HCT116 (cell line): ENCODE measurements at regions not wholly inside any gene's neighbourhood (a gene's known extent, or its start where the extent isn't known, plus 50 kb on each side); places are given as distances from the start of the nearest gene placed in this dataset.

Experiments used
- ATAC-seq: fragments of 200-7000 bp; cut with Tn5 transposase; 2 replicates; pipeline ENCODE4 v1.9.1; 2020; ENCODE audit warnings: mild to moderate bottlenecking, moderate library complexity
- BruUV-seq: library from RNA; stranded (reverse); fragments of 400-500 nt; replicated peaks from 2 replicates; lab custom pipeline; 2021; lab: Mats Ljungman, UMichigan
- CTCF ChIA-PET: fragments of 300-600 bp; sonication (Branson Sonifier 250); formaldehyde crosslinking; loops from one replicate; lab custom pipeline; 2021; ENCODE audit warnings: antibody characterized with exemption; lab: Charles Lee
- POLR2A ChIA-PET: fragments of 300-600, 350-600 bp; sonication (Branson Sonifier 250); formaldehyde crosslinking; loops from one replicate; lab custom pipeline; 2021; ENCODE audit warnings: antibody characterized with exemption; lab: Charles Lee
- RAD21 ChIA-PET, 2 experiments: fragments of 300-600 bp; sonication (Branson Sonifier 250); formaldehyde crosslinking; loops; one replicate each; lab custom pipeline; 2023; ENCODE audit warnings: low total read pairs in 2 of 2; ENCODE audit not compliant: uncharacterized antibody in 2 of 2, unreplicated experiment in 2 of 2, low non-redundant PET in 1 of 2; lab: Charles Lee
- DNase-seq: peaks from one replicate; pipeline ENCODE4 v3.0.0-alpha.2; 2010; ENCODE audit warnings: low read depth, low spot score
- H2AFZ ChIP-seq: fragments of 200-600 bp; shearing (Covaris generic), sonication (generic); 2 replicates; pipeline ENCODE4 v1.6.1; 2017; ENCODE audit warnings: low read depth, mixed run types, mixed read lengths, antibody characterized with exemption, low read length; ENCODE audit not compliant: poor library complexity, severe bottlenecking
- H3K27ac ChIP-seq: 2 replicates; pipeline ENCODE4 v1.5.1; 2012; ENCODE audit warnings: low read depth, low read length
- H3K27me3 ChIP-seq: fragments of 200-600 bp; sonication (generic); 2 replicates; pipeline ENCODE4 v1.6.1; 2016; ENCODE audit warnings: mixed run types, low read length, mixed read lengths; ENCODE audit not compliant: insufficient read depth
- H3K36me3 ChIP-seq, 2 experiments: fragments of 200-500 bp in 1 of 2; fragments of 200-600 bp in 1 of 2; sonication (Bioruptor generic) in 1 of 2; sonication (generic) in 1 of 2; 2 replicates each; pipeline versions ENCODE4 v1.5.1 to v1.6.1; 2014 to 2016; ENCODE audit warnings: low read length in 2 of 2, inconsistent platforms in 1 of 2, mixed read lengths in 1 of 2, mixed run types in 1 of 2; ENCODE audit not compliant: insufficient read depth in 2 of 2, control insufficient read depth in 1 of 2
- H3K4me1 ChIP-seq, 2 experiments: fragments of 200-600 bp in 1 of 2; sonication (generic) in 1 of 2; 2 replicates each; pipeline versions ENCODE4 v1.5.1 to v1.6.1; 2012 to 2017; ENCODE audit warnings: low read length in 2 of 2, inconsistent platforms in 1 of 2, mild to moderate bottlenecking in 1 of 2, mixed read lengths in 1 of 2, mixed run types in 1 of 2, moderate library complexity in 1 of 2; ENCODE audit not compliant: insufficient read depth in 2 of 2, control insufficient read depth in 1 of 2
- H3K4me2 ChIP-seq: fragments of 200-600 bp; sonication (generic); 2 replicates; pipeline ENCODE4 v1.6.1; 2017; ENCODE audit warnings: mixed run types, low read length, mixed read lengths
- H3K4me3 ChIP-seq, 2 experiments: fragments of 200-600 bp in 1 of 2; sonication (generic) in 1 of 2; replicated peaks in 1 of 2; 2 replicates each; pipeline ENCODE4 v1.5.1; 2011 to 2016; ENCODE audit warnings: low read length in 2 of 2, control low read depth in 1 of 2, low read depth in 1 of 2, mild to moderate bottlenecking in 1 of 2, mixed read lengths in 1 of 2, mixed run types in 1 of 2
- H3K79me2 ChIP-seq: fragments of 200-600 bp; sonication (generic); 2 replicates; pipeline ENCODE4 v1.6.1; 2017; ENCODE audit warnings: mild to moderate bottlenecking, mixed run types, low read length, moderate library complexity, mixed read lengths; ENCODE audit not compliant: insufficient read depth
- H3K9ac ChIP-seq: fragments of 200-600 bp; sonication (generic); 2 replicates; pipeline ENCODE4 v1.6.1; 2016; ENCODE audit warnings: low read length, mixed read lengths
- H3K9me2 ChIP-seq: fragments of 200-600 bp; sonication (generic), shearing (Covaris generic); 2 replicates; pipeline ENCODE4 v1.6.1; 2017; ENCODE audit warnings: mixed run types, mild to moderate bottlenecking, moderate library complexity; ENCODE audit not compliant: insufficient read depth
- H3K9me3 ChIP-seq, 2 experiments: fragments of 200-500 bp in 1 of 2; fragments of 200-600 bp in 1 of 2; sonication (Bioruptor generic) in 1 of 2; sonication (generic) in 1 of 2; 2 replicates each; pipeline ENCODE4 v1.6.1; 2014 to 2017; ENCODE audit warnings: low read length in 2 of 2, mixed read lengths in 2 of 2, inconsistent platforms in 1 of 2, low read depth in 1 of 2, mild to moderate bottlenecking in 1 of 2, mixed run types in 1 of 2, moderate library complexity in 1 of 2; ENCODE audit not compliant: control insufficient read depth in 1 of 2, insufficient read depth in 1 of 2
- H4K20me1 ChIP-seq: fragments of 200-600 bp; sonication (generic), shearing (Covaris generic); 2 replicates; pipeline ENCODE4 v1.6.1; 2017; ENCODE audit warnings: mixed run types, mild to moderate bottlenecking, moderate library complexity; ENCODE audit not compliant: insufficient read depth
- CBX3 ChIP-seq: IDR thresholded peaks from 2 replicates; pipeline ENCODE4 v1.6.1; 2012; ENCODE audit warnings: low read depth
- EGR1 ChIP-seq: IDR thresholded peaks from 2 replicates; pipeline ENCODE4 v1.6.1; 2012; ENCODE audit warnings: low read depth
- ELF1 ChIP-seq: IDR thresholded peaks from 2 replicates; pipeline ENCODE4 v1.6.1; 2012; ENCODE audit warnings: low read depth, borderline replicate concordance
- EZH2 ChIP-seq: fragments of 200-600 bp; sonication (generic); IDR thresholded peaks from 2 replicates; pipeline ENCODE4 v1.6.1; 2017; ENCODE audit warnings: antibody characterized with exemption, mixed run types
- POLR2A ChIP-seq: IDR thresholded peaks from 2 replicates; pipeline ENCODE4 v1.7.0; 2011; ENCODE audit warnings: borderline replicate concordance; ENCODE audit not compliant: insufficient read depth, insufficient read length; ENCODE audit errors: extremely low read depth
- SP1 ChIP-seq: IDR thresholded peaks from 2 replicates; pipeline ENCODE4 v1.6.1; 2012; ENCODE audit warnings: low read depth
- TCF7L2 ChIP-seq: IDR thresholded peaks from 2 replicates; pipeline ENCODE4 v1.7.0; 2011; ENCODE audit warnings: borderline replicate concordance, inconsistent platforms; ENCODE audit not compliant: insufficient read depth, insufficient read length; ENCODE audit errors: extremely low read depth
- YY1 ChIP-seq: IDR thresholded peaks from 2 replicates; pipeline ENCODE4 v1.6.1; 2011; ENCODE audit warnings: low read length, low read depth, moderate library complexity, mild to moderate bottlenecking; ENCODE audit not compliant: insufficient replicate concordance; ENCODE audit errors: extremely low read depth
- ZFX ChIP-seq: fragments of 450-650 bp; IDR thresholded peaks from 2 replicates; pipeline ENCODE4 v1.6.1; 2017
- intact Hi-C: fragments of 100-400 bp; cut with micrococcal nuclease; formaldehyde crosslinking; loops from 2 replicates; pipeline ENCODE4 v1.10.0; 2022
- TF ChIP-seq, protein P1 (sequence below): IDR thresholded peaks from 2 replicates; pipeline ENCODE4 v1.6.1; 2012
- TF ChIP-seq, protein P2 (sequence below): IDR thresholded peaks from 2 replicates; pipeline ENCODE4 v1.6.1; 2012
- TF ChIP-seq, protein P3 (sequence below): IDR thresholded peaks from 2 replicates; pipeline ENCODE4 v1.6.1; 2011; ENCODE audit warnings: mild to moderate bottlenecking, low read length, moderate library complexity; ENCODE audit not compliant: insufficient replicate concordance; ENCODE audit errors: extremely low read depth
- TF ChIP-seq, protein P4 (sequence below), 3 experiments: fragments of 200-600 bp in 1 of 3; sonication (generic) in 1 of 3; IDR thresholded peaks in 2 of 3; conservative IDR thresholded peaks in 1 of 3; 2 replicates each; pipeline ENCODE4 v1.5.1; 2012 to 2017; ENCODE audit warnings: low read depth in 2 of 3, low read length in 2 of 3, antibody characterized with exemption in 1 of 3, borderline replicate concordance in 1 of 3, control low read depth in 1 of 3, mild to moderate bottlenecking in 1 of 3, mixed read lengths in 1 of 3, mixed run types in 1 of 3, moderate library complexity in 1 of 3; ENCODE audit not compliant: insufficient read depth in 1 of 3

DNA sequence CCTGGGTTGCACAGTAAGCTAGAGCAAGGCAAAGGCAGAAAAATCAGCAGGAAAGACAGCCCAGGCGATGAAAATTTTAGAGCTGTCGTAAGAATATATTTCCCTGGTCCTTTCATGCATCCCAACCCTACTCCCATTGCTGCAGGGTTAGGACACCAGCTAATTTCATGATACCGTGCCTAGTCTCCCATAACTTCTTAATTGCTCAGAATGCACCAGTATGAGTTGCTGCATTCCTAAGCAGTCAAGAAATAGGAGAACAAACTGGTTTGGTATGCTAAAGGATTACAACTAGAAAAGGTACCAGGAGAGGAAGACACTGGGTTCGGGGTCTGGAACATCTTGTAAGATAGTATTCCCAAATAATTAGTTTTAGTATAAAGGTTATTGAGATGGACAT, 269.4 kb upstream of the NRXN1 start:
- Histone ChIP-seq H3K79me2 (no peaks in the 10 kb centered on the region), H3K4me2 (no peak overlapping the region), H4K20me1 (no peaks in the 10 kb centered on the region), H3K27ac (no peak overlapping the region), H3K9me2 (no peaks in the 10 kb centered on the region), H3K9me3 (no peaks in the 10 kb centered on the region), H3K4me1 (no peaks in the 10 kb centered on the region), H2AFZ (no peak overlapping the region), H3K4me3 (no peak overlapping the region), H3K9ac (no peak overlapping the region), H3K27me3 (no peaks in the 10 kb centered on the region), H3K36me3 (no peaks in the 10 kb centered on the region)
- BruUV-seq, result no TSS peak
- ChIA-PET POLR2A (no interaction called here), RAD21 (no interaction called here), CTCF (no interaction called here)
- ATAC-seq (no peak), DNase-seq (no peak)
- intact Hi-C loops, result no loop called here
- no peak for TF ChIP-seq ELF1
- TF ChIP-seq, protein P1, sequence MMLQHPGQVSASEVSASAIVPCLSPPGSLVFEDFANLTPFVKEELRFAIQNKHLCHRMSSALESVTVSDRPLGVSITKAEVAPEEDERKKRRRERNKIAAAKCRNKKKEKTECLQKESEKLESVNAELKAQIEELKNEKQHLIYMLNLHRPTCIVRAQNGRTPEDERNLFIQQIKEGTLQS, result no peak

DNA sequence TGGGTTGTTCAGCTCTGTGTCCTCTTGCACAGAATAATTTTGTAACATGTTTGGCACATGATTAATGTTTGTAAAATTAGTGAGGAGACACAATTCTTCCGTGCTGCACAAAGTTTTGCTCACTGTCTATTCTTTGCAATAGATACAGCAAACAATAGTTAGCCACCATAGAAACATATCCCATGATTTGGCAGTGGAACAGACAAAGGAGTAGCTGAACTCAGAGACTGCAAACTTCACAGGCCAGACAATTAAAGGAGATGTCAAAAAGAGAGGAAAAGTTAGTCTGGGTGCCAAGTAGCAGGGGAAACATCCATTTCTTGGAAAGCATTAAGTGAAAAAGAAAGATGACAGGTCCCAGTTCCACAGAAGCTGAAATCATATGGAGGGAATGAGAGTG, 267.4 kb upstream of the NRXN1 start:
- ATAC-seq (no peak), DNase-seq (no peak)
- Histone ChIP-seq H3K4me3 (no peak overlapping the region), H3K4me2 (no peak overlapping the region), H3K27me3 (no peaks in the 10 kb centered on the region), H3K79me2 (no peaks in the 10 kb centered on the region), H3K9me2 (no peaks in the 10 kb centered on the region), H4K20me1 (no peaks in the 10 kb centered on the region), H3K27ac (no peak overlapping the region), H3K9ac (no peak overlapping the region), H3K36me3 (no peaks in the 10 kb centered on the region), H2AFZ (no peak overlapping the region), H3K4me1 (no peaks in the 10 kb centered on the region), H3K9me3 (no peaks in the 10 kb centered on the region)
- intact Hi-C loops, result no loop called here
- ChIA-PET POLR2A (no interaction called here), CTCF (no interaction called here), RAD21 (no interaction called here)
- BruUV-seq, result no TSS peak
- TF ChIP-seq YY1 (no peak), TCF7L2 (no peak), CBX3 (no peak), POLR2A (no peak), SP1 (no peak), ELF1 (no peak), EZH2 (no peak), ZFX (no peak), EGR1 (no peak)
- TF ChIP-seq, protein P2, sequence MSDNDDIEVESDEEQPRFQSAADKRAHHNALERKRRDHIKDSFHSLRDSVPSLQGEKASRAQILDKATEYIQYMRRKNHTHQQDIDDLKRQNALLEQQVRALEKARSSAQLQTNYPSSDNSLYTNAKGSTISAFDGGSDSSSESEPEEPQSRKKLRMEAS, result no peak
- TF ChIP-seq, protein P3, sequence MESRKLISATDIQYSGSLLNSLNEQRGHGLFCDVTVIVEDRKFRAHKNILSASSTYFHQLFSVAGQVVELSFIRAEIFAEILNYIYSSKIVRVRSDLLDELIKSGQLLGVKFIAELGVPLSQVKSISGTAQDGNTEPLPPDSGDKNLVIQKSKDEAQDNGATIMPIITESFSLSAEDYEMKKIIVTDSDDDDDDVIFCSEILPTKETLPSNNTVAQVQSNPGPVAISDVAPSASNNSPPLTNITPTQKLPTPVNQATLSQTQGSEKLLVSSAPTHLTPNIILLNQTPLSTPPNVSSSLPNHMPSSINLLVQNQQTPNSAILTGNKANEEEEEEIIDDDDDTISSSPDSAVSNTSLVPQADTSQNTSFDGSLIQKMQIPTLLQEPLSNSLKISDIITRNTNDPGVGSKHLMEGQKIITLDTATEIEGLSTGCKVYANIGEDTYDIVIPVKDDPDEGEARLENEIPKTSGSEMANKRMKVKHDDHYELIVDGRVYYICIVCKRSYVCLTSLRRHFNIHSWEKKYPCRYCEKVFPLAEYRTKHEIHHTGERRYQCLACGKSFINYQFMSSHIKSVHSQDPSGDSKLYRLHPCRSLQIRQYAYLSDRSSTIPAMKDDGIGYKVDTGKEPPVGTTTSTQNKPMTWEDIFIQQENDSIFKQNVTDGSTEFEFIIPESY, result no peak
- TF ChIP-seq, protein P4, sequence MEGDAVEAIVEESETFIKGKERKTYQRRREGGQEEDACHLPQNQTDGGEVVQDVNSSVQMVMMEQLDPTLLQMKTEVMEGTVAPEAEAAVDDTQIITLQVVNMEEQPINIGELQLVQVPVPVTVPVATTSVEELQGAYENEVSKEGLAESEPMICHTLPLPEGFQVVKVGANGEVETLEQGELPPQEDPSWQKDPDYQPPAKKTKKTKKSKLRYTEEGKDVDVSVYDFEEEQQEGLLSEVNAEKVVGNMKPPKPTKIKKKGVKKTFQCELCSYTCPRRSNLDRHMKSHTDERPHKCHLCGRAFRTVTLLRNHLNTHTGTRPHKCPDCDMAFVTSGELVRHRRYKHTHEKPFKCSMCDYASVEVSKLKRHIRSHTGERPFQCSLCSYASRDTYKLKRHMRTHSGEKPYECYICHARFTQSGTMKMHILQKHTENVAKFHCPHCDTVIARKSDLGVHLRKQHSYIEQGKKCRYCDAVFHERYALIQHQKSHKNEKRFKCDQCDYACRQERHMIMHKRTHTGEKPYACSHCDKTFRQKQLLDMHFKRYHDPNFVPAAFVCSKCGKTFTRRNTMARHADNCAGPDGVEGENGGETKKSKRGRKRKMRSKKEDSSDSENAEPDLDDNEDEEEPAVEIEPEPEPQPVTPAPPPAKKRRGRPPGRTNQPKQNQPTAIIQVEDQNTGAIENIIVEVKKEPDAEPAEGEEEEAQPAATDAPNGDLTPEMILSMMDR (IDR thresholded peaks at IDR 0.05 in 2 of 3, conservative IDR thresholded peaks at IDR 0.05 in 1 of 3; ENCODE audit: borderline replicate concordance in 1 of 3, insufficient read depth in 1 of 3, low read depth in 2 of 3, low read length in 2 of 3), result no peak
